ENCODE measurements at regions not wholly inside any gene's neighbourhood (a gene's known extent, or its start where the extent isn't known, plus 50 kb on each side); places are given as distances from the start of the nearest gene placed in this dataset.
"Not testable (repeated sequence)": the region's sequence is repeated elsewhere in the genome, so short reads cannot be mapped to it uniquely, and the experiment has no call there.

DNA sequence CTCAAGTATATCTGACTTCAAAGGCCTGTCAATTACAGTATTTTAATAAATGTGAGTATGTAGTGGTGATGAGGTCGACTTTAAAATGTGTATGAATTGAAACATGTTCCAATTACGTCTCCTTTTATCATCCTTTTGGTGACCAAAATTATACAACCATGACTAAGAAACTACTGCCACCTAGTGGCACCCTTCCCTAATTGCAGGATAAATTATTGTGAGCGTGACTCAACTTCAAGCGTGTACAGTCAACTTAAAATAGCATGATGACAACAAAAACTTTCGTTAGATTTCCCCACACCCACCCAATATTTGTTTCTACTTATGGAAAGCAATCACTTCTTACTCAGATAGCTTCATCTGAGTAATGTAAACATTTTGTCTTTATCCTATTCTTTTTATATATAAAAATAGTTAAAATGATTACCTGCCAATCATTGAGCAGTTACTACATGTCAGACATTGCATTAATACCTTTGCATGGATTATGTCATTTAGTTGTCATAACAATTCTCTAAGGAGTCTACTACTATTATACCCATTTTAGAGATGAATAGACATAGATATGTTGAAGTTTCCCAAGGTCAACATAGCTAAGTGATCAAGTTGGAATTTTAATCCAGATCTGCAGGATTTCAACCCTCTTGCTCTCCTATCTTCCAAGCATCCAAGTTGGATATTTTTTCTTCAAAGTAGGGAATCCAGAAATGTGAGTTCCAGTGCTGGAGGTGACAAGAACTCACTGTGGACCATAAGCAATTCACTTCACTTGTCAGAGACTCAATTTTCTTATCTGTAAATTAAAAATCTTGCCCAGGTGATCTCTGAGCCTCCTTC lies 106.0 kb downstream of the MEX3B start:
- intact Hi-C loops (cut with micrococcal nuclease): no loop called here

DNA sequence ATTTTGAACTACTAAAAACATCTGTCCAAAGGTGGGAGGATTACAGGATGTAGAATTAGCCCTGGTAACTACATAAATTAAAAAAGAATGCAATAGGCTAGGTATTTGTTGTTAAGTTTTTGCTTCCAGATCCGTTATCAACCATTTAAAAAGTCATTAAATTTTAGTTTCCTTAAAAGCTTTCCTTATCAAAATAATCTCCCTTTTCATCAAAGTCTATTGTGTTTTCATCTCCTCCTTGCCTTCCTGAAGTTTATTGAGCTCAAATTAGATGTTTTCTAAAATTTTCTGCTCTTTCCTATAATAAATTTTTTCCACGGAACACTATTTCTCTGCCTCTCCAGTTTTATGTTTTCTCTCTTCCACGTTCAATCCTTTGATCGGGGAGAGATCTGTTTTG lies 108.6 kb downstream of the MEX3B start:
- intact Hi-C loops (cut with micrococcal nuclease): no loop called here

DNA sequence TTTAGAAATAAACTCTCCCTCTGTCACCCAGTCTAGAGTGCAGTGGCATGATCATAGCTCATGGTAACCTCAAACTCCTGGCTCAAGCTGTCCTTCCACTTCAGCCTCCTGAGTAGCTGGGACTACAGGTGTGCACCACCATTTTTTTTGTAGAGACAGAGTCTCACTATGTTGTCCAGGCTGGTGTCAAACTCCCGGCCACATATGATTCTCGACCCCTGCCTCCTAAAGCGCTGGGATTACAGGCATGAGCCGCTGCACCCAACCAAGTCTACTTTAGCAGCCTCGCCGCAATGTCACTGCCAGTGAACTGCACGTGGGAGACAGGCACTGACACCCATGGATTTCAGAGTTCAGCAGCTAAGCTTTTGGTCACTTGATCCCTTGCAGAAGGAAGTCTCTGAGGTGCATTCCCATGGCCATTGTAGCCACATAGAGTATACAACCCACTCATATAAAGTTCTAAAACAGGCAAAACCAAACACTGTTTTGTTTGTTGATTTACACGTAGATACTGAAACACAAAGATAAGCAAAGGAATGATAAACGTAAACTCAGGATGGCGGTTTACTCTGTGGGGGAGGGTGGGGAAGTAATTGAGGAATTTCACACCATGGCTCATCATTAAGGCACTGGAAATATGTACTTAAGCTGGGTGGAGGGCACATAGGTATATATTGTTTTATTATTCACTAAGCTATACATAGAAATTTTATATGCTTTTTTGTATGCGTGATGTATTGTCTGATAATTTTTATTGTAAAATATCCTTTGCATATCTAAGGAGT lies 115.0 kb downstream of the MEX3B start:
- intact Hi-C loops (cut with micrococcal nuclease): no loop called here

DNA sequence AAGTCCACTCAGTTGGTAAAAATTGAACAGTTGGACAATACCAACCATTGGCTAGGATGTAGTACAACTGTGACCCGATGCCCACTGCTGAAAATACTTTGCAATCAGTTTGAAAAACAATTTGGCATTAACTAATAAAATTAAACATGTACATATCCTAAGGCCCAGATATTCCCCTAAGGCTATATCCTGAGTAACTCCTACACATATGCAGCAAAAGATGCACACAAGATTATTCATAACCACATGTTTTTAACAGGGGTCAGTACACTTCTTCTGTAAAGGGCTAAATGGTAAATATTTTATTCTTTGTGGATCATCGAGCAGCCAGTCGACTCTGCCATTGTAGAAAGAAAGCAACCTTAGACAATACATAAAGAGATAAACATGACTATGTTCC lies 116.3 kb downstream of the MEX3B start:
- intact Hi-C loops (cut with micrococcal nuclease): no loop called here

DNA sequence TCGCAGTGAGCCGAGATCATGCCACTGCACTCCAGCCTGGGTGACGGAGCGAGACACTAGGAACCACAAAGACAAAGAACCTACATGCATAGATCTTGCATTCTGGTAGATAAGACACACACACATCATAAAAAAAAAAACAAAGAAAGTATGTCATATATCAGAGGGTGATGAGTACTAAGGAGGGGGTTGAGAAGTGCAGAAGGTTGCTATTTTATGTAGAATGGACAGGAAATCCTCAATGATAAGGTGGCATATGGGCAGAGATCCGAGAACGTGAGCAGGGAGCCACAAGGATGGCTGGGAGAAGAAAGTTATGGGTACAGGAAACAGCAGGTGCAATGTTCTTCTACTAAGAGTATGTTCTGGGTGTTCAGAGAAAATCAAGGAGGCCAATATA lies 118.8 kb downstream of the MEX3B start:
- intact Hi-C loops (cut with micrococcal nuclease): no loop called here

DNA sequence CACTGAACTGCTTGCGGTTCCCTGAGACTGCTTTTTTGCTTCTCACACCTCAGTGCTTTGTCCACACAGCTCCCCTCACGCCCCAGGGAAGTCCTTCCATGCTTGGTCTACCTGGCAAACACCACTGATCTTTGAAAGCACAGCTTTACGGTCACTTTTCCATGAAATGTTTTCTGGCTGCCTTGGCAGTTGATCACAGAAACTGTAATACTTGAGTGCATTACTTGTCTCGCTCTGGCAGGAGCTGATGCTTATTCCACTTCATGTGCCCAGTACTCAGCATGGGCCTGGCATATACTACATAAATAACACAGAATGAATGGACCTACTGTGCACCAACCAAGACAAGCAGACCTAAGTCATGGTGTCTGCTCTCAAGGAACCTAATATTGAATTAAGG lies 121.1 kb downstream of the MEX3B start:
- intact Hi-C loops (cut with micrococcal nuclease): no loop called here

DNA sequence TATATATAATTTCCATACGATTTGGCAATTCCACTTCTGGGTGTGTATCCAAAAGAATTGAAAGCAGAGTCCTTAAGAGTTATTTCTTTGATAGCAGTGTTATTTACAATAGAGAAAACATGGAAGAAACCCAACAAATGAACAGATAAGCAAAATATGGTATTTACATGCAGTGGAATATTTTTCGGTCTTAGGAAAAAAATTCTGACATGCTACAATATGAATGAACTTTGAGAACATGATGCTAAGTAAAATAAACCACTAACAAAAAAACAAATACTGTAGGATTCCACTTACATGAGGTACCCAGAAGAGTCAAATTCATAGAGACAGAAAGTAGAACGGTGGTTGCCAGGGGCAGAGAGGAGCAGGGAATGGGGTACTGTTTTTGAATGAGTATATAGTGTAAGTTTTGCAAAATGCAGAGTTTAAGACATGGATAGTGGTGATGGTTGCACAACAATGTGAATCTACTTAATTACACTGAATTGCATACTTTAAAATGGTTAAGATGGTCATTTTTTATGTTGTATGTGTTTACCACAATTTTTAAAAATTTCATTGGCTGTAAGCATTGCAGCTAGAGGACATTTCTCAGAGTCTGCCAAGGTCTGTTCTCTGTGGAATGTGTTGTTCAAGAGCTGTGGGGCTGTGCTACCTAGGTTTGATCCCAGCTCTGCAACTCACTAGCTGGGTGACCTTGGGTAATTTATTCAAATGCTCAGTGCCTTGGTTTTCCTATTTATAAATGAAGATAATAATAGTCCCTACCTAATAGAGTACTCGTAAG lies 122.1 kb downstream of the MEX3B start:
- intact Hi-C loops (cut with micrococcal nuclease): no loop called here

DNA sequence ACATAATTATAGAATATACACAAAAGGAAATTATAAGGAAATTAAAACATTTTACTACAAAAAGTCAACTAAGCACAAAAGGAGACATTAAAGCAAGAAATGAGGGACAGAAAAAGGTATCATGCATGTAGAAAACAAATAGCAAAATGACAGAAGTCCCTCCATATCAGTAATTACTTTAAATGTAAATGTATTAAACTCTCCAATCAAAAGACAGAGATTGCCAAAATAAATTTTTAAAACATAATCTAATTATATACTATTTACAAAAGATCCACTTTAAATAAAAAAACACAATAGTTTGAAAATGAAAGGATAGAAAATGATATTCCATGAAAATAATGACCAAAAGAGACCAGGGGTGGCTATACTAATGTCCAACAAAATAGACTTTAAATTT lies 123.7 kb downstream of the MEX3B start:
- intact Hi-C loops (cut with micrococcal nuclease): no loop called here

DNA sequence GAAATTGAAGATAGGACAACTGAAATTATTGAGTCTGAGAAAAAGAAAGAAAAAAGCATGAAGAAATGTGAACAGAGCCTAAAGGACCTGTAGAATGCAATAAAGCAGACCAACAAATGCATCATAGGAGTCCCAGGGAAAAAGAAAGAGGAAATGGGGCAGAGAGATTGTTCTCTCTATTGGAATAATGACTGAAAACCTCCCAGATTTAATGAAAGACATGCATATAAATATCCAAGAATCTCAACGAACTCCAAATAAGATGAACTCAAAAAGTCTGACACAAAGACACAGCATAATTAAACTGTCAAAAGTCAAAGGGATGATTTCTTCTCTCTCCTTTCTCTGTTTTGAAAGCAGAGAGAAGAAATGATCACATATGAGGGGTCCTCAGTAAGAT lies 124.7 kb downstream of the MEX3B start:
- intact Hi-C loops (cut with micrococcal nuclease): no loop called here

DNA sequence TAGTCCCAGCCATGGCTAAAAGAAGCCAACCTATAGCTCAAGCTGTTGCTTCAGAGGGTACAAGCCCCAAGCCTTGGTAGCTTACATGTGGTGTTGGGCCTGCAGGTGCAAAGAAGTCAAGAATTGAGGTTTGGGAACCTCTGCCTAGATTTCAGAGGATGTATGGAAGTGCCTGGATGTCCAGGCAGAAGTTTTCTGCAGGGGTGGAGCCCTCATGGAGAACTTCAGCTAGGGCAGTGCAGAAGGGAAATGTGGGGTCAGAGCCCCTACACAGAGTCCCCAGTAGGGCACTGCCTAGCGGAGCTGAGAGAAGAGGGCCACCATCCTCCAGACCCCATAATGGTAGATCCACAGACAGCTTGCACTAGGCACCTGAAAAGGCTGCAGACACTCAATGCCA lies 127.1 kb downstream of the MEX3B start:
- intact Hi-C loops (cut with micrococcal nuclease): not testable (repeated sequence)

DNA sequence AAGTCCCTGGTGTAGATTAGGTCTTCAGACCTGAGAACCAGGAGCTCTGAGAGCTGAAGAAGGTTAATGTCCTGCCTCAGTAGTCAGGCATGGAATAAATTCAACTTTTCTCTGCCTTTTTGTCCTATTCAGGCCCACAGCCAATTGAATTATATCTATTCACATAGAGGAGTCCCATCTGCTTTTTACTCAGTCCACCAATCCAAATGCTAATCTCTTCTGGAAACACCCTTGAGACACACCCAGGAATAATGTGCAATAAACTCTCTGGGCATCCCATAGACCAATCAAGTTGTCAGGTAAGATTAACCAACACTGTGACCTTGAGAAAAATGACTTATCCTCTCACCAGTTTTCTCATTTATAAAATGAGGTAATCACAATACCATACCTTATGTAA lies 129.4 kb downstream of the MEX3B start:
- intact Hi-C loops (cut with micrococcal nuclease): no loop called here

DNA sequence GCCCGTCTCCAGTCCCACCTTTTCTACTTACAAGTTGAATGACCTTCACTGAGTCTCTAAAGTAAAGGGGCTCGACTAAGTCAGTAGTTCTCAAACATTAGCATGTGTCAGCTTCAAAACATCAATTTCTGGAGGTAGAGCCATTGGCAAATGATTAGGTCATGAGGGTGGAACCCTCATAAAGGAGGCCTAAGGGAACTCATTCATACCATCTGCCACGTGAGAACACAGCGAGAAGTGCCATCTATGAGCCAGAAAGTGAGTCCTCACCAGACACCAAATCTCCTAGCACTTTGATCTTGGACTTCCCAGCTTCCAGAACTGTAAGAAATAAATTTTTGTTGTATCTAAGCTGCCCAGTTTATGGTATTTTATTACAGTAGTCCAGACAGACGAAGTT lies 129.8 kb downstream of the MEX3B start:
- intact Hi-C loops (cut with micrococcal nuclease): no loop called here

DNA sequence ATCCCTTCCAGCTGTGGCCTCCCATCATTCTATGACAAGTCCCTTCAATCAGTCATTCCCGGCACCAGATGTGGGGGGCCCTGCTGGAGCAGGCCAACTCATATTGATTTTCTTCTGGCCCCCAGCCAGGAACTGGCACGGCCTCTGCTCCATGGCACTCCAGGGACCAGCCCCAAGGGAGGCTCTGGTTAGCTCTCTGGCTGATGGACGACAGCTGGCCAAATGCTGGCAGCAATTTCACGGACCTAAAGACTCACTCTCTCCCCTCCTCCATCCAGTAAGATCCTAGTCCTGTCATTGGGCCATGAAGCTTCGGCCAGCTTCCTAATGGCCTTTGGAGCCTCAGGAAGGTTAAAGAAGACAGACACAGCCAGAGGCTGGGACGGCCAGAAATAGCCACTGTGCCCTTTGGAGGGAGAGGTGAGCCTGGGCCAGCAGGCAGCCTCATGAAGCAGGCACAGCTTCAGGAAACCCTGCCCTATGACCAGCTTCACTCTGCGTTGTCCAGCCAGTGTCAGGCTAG lies 131.0 kb downstream of the MEX3B start:
- intact Hi-C loops (cut with micrococcal nuclease): no loop called here

DNA sequence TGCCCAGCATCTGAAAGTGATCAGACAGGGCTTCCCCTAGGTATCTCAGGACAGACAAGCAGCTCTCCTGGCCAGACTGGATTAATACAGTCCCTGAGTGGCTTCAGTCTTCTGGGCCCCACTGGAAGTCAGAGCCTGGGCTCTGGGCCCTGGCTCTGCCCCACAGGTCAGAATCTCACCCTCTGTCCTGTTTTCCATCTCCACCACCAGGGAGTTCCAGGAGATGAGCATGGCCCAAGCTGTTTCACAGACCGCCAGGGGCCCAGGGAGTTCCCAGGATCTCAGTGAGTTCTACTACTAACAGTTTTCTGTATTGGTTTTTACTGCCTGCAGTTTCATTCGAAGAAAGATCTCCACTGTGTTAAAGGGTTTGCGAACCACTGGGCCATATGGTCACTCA lies 131.5 kb downstream of the MEX3B start:
- intact Hi-C loops (cut with micrococcal nuclease): no loop called here

DNA sequence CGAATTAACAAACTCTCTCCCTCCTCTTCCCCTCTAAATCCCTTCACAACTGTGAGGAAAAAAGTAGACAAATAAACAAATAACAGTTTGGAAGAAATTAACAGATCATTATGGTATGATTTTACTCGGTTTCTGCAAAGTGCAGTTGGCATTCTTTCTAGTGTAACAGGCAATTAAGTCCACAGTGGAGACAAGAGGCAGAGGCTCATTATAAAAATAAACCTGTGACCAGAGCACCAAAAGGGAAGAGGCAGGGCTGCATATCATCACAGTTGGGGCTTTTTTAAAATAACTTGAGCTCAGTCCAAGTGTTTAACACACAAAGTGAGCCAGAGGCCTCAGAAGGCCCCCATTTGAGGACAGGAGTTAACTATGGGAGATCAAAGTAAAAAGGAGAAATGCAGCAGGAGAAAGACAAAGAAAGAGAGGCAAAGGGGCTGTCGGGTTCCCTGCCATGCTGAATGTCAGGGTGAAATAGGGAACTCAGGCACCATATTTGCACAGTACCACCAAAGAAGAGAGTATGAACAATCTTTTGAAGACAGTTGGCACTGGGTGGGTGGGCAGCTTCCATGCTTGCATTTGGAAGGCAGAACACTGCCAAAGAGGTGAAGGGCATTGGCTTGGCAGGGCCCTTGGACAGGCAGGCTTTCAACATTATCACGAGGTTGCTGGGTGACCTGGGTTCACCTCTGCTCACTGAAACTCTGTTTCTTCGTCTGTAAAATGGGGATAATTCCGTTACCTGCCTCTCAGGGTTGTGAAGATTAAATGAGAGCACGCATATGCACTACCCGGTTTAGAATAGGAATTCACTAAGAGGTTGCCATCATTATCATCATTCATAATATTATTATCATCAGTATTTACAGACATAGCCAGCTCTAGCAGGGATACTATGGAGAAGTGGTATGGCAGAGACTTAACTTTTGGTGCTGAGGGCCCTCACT lies 134.5 kb downstream of the MEX3B start:
- intact Hi-C loops (cut with micrococcal nuclease): no loop called here

DNA sequence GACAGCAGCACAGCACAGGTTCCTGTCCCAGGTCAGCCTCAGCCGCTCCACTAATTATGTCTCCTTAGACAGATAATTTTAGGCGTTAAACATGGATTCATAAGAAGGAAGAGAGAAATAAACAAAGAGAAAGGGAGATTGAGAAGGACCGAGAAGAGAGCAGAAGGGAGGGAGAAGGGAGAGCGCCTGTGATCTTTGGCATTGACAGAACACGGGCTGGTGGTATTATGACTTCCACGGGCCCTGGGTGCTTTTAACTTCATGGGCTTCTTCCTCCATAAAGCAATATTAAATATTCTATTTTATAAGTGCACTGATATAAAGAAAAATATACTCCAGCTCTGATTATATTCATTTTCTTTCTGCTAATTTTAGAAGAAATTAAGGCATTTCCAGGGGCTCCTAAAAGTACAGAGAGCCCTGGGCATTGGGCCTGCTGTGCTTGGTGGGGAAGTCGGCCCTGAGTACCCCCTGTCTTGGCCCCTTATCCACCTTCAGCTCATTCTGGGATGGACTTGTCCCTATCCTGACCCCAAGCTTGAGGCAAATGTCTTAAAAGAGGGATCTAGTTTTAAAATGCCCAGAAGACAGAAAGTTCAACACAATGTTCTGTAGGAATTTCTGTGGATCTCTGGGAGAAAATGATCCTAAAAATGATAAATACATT lies 135.3 kb downstream of the MEX3B start:
- intact Hi-C loops (cut with micrococcal nuclease): no loop called here

DNA sequence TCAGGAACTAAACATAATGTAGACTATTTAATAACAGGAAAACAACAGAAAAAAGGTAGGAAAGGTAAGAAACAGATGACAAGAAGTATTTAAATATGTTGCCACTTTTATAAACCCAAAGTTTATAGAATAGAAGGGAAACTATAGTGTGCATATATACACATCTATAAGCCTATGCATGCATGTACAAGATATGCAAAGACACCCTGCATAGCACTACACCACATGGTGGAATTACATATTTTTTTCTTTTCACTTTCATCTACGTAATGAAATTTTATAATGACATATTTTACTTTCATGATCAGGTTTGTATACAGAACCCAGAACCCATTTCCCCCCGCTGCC lies 136.8 kb downstream of the MEX3B start:
- intact Hi-C loops (cut with micrococcal nuclease): no loop called here

DNA sequence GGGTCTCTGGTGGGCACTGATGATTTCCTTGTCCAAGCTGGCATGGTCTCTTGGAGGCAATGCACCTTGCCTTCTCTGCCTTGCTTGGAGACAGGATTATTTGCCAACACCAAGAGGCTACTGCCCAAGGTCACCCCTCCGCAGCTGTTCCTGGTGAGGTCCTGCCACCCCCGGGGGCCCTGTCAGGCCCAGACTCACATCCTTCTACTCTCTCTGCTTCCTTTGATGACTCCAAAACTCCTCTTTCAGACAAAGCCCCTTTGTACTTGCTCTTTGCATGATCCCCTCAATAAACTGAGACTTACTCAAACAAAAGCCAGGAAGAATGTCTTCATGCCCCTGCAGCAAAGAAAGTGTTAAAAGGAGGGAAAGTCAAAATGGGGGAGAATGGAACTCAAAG lies 137.7 kb downstream of the MEX3B start:
- intact Hi-C loops (cut with micrococcal nuclease): no loop called here

DNA sequence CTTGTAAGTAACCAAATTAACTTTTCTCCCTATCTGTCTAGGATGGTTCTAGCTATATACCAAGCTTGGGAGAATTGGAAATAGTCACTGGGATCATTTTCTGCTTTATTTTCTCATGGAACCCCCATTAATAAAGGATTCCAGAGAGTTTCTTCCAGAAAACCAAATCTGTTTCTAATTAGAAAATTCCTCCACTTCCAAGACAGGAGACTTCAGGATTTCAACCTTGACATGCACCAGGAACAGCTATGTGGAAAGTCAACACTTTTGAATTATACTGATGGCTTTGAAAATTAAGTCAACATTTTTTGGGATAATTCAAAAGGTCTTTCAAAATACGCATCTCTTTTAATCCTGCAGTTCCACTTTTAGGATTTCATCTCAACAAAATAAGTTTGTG lies 138.3 kb downstream of the MEX3B start:
- intact Hi-C loops (cut with micrococcal nuclease): no loop called here

DNA sequence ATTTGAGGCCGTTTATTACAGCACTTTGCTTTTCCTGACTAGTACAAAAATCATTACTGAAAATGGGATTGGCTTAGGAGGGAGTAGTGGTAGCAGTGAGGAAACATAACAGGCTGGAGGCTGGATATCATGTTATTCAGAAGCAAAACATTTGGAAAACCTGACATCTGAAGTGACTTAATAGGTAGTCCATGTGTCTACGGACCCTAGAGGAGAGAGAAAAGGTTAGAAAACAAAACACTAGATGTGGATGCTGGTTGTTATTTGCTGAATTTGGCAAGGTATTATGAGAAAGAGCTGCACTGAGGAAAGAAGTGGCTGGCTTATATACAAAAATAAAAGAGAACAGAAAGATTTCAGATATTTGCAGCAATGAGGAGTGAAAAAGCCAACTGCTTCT lies 139.9 kb downstream of the MEX3B start:
- intact Hi-C loops (cut with micrococcal nuclease): no loop called here
